WTC11 (cell line): ENCODE measurements at regions not wholly inside any gene's neighbourhood (a gene's known extent, or its start where the extent isn't known, plus 50 kb on each side); places are given as distances from the start of the nearest gene placed in this dataset.

Experiments used
- ATAC-seq: fragments of 200-7000 bp; cut with Tn5 transposase; 2 replicates; pipeline ENCODE4 v1.10.0; 2021; ENCODE audit warnings: mild to moderate bottlenecking, moderate library complexity
- CTCF ChIA-PET: fragments of 300-600 bp; sonication (Branson Sonifier 250); formaldehyde crosslinking; loops from one replicate; lab custom pipeline; 2021; ENCODE audit warnings: antibody characterized with exemption; lab: Charles Lee
- POLR2A ChIA-PET: fragments of 350-600 bp; sonication (Branson Sonifier 250); formaldehyde crosslinking; loops from one replicate; lab custom pipeline; 2021; ENCODE audit warnings: antibody characterized with exemption; lab: Charles Lee
- DNase-seq: peaks from one replicate; pipeline ENCODE4 v3.0.0; 2021; ENCODE audit warnings: low spot score
- H3K27ac Mint-ChIP-seq: 2 replicates; pipeline ENCODE4 v1.8.0; 2021; ENCODE audit warnings: mixed read lengths
- H3K27me3 Mint-ChIP-seq: 2 replicates; pipeline ENCODE4 v1.8.0; 2021; ENCODE audit warnings: low read depth, mild to moderate bottlenecking, moderate library complexity, mixed read lengths
- H3K36me3 Mint-ChIP-seq: 2 replicates; pipeline ENCODE4 v1.8.0; 2021; ENCODE audit warnings: mixed read lengths
- H3K4me1 Mint-ChIP-seq: 2 replicates; pipeline ENCODE4 v1.8.0; 2022; ENCODE audit warnings: mixed read lengths
- H3K4me3 Mint-ChIP-seq: 2 replicates; pipeline ENCODE4 v1.8.0; 2021; ENCODE audit warnings: mild to moderate bottlenecking, moderate library complexity, mixed read lengths
- H3K9me3 Mint-ChIP-seq: 2 replicates; pipeline ENCODE4 v1.8.0; 2021; ENCODE audit warnings: mixed read lengths
- CBFB ChIP-seq: sonication (generic); formaldehyde crosslinking; IDR thresholded peaks from 2 replicates; pipeline ENCODE4 v1.8.1; 2022; ENCODE audit warnings: mild to moderate bottlenecking, low read depth, missing genetic modification reagents
- CREB1 ChIP-seq: sonication (generic); formaldehyde crosslinking; IDR thresholded peaks from 2 replicates; pipeline ENCODE4 v1.8.0; 2023; ENCODE audit warnings: mild to moderate bottlenecking, missing genetic modification reagents
- CTCF ChIP-seq: fragments of 200-600 bp; IDR thresholded peaks from 2 replicates; pipeline ENCODE4 v1.8.0; 2022; ENCODE audit warnings: antibody characterized with exemption
- E2F1 ChIP-seq: sonication (generic); formaldehyde crosslinking; IDR thresholded peaks from 2 replicates; pipeline ENCODE4 v1.8.0; 2022; ENCODE audit warnings: mild to moderate bottlenecking, missing genetic modification reagents
- E2F5 ChIP-seq: sonication (generic); formaldehyde crosslinking; IDR thresholded peaks from 2 replicates; pipeline ENCODE4 v1.8.1; 2022; ENCODE audit warnings: mild to moderate bottlenecking, moderate library complexity, missing genetic modification reagents
- ELF4 ChIP-seq: sonication (generic); formaldehyde crosslinking; IDR thresholded peaks from 2 replicates; pipeline ENCODE4 v1.8.1; 2022; ENCODE audit warnings: low read depth, mild to moderate bottlenecking, moderate library complexity, missing genetic modification reagents
- ERG ChIP-seq: fragments of 250-450 bp; sonication (Bioruptor Pico); IDR thresholded peaks from 2 replicates; pipeline ENCODE4 v1.8.0; 2021; ENCODE audit warnings: mild to moderate bottlenecking
- FOXJ3 ChIP-seq: sonication (generic); formaldehyde crosslinking; IDR thresholded peaks from 2 replicates; pipeline ENCODE4 v1.9.0; 2021; ENCODE audit warnings: missing genetic modification reagents, mild to moderate bottlenecking, borderline replicate concordance
- FOXP1 ChIP-seq: sonication (generic); formaldehyde crosslinking; IDR thresholded peaks from 2 replicates; pipeline ENCODE4 v1.8.0; 2022; ENCODE audit warnings: missing genetic modification reagents, mild to moderate bottlenecking, moderate library complexity, borderline replicate concordance
- GTF2I ChIP-seq: fragments of 250-450 bp; sonication (Bioruptor Pico); conservative IDR thresholded peaks from 2 replicates; pipeline ENCODE4 v1.4.0; 2021; ENCODE audit warnings: mild to moderate bottlenecking
- JAZF1 ChIP-seq: fragments of 250-450 bp; sonication (Bioruptor Pico); IDR thresholded peaks from 2 replicates; pipeline ENCODE4 v1.9.0; 2021; ENCODE audit warnings: moderate library complexity, mild to moderate bottlenecking, inconsistent platforms
- JUN ChIP-seq: sonication (generic); formaldehyde crosslinking; IDR thresholded peaks from 2 replicates; pipeline ENCODE4 v1.8.0; 2023; ENCODE audit warnings: mild to moderate bottlenecking, missing genetic modification reagents
- KAT7 ChIP-seq: sonication (generic); formaldehyde crosslinking; IDR thresholded peaks from 2 replicates; pipeline ENCODE4 v1.8.1; 2023; ENCODE audit warnings: missing genetic modification reagents, mild to moderate bottlenecking, borderline replicate concordance
- MAX ChIP-seq: sonication (generic); formaldehyde crosslinking; IDR thresholded peaks from 2 replicates; pipeline ENCODE4 v1.8.0; 2022; ENCODE audit warnings: mild to moderate bottlenecking, missing genetic modification reagents
- MLX ChIP-seq: sonication (generic); formaldehyde crosslinking; IDR thresholded peaks from 2 replicates; pipeline ENCODE4 v1.8.1; 2023; ENCODE audit warnings: mild to moderate bottlenecking, missing genetic modification reagents, moderate library complexity
- NR1H2 ChIP-seq: sonication (generic); formaldehyde crosslinking; IDR thresholded peaks from 2 replicates; pipeline ENCODE4 v1.9.0; 2021; ENCODE audit warnings: mild to moderate bottlenecking, moderate library complexity, missing genetic modification reagents
- NR2C2 ChIP-seq: sonication (generic); formaldehyde crosslinking; IDR thresholded peaks from 2 replicates; pipeline ENCODE4 v1.8.0; 2022; ENCODE audit warnings: mild to moderate bottlenecking, missing genetic modification reagents
- NR3C1 ChIP-seq: sonication (generic); formaldehyde crosslinking; conservative IDR thresholded peaks from 2 replicates; pipeline ENCODE4 v1.8.1; 2023; ENCODE audit warnings: low read depth, mild to moderate bottlenecking, missing genetic modification reagents
- PRRX2 ChIP-seq: fragments of 250-450 bp; sonication (Bioruptor Pico); IDR thresholded peaks from 2 replicates; pipeline ENCODE4 v1.8.0; 2021; ENCODE audit warnings: mild to moderate bottlenecking
- SOX15 ChIP-seq: fragments of 250-450 bp; sonication (Bioruptor Pico); IDR thresholded peaks from 2 replicates; pipeline ENCODE4 v1.9.0; 2021; ENCODE audit warnings: mild to moderate bottlenecking
- SP1 ChIP-seq: sonication (generic); formaldehyde crosslinking; conservative IDR thresholded peaks from 2 replicates; pipeline ENCODE4 v1.8.1; 2022; ENCODE audit warnings: missing genetic modification reagents
- USF1 ChIP-seq: sonication (generic); formaldehyde crosslinking; IDR thresholded peaks from 2 replicates; pipeline ENCODE4 v1.8.0; 2022; ENCODE audit warnings: mild to moderate bottlenecking, missing genetic modification reagents
- ZBTB21 ChIP-seq: sonication (generic); formaldehyde crosslinking; IDR thresholded peaks from 2 replicates; pipeline ENCODE4 v1.8.1; 2023; ENCODE audit warnings: mild to moderate bottlenecking, missing genetic modification reagents, borderline replicate concordance
- ZNF121 ChIP-seq: sonication (generic); formaldehyde crosslinking; IDR thresholded peaks from 2 replicates; pipeline ENCODE4 v1.8.0; 2023; ENCODE audit warnings: missing genetic modification reagents
- ZNF138 ChIP-seq: sonication (generic); formaldehyde crosslinking; conservative IDR thresholded peaks from 2 replicates; pipeline ENCODE4 v1.8.1; 2022; ENCODE audit warnings: mild to moderate bottlenecking, moderate library complexity, missing genetic modification reagents
- ZNF219 ChIP-seq: sonication (generic); formaldehyde crosslinking; IDR thresholded peaks from 2 replicates; pipeline ENCODE4 v1.8.0; 2023; ENCODE audit warnings: missing genetic modification reagents, mild to moderate bottlenecking, borderline replicate concordance
- ZNF232 ChIP-seq: sonication (generic); formaldehyde crosslinking; IDR thresholded peaks from 2 replicates; pipeline ENCODE4 v1.8.0; 2022; ENCODE audit warnings: mild to moderate bottlenecking, missing genetic modification reagents
- ZNF263 ChIP-seq: sonication (generic); formaldehyde crosslinking; IDR thresholded peaks from 2 replicates; pipeline ENCODE4 v1.8.1; 2022; ENCODE audit warnings: low read depth, mild to moderate bottlenecking, moderate library complexity, missing genetic modification reagents
- ZNF317 ChIP-seq: sonication (generic); formaldehyde crosslinking; IDR thresholded peaks from 2 replicates; pipeline ENCODE4 v1.8.1; 2023; ENCODE audit warnings: low read depth, mild to moderate bottlenecking, moderate library complexity, missing genetic modification reagents, borderline replicate concordance
- ZNF423 ChIP-seq: fragments of 250-450 bp; sonication (Bioruptor Pico); IDR thresholded peaks from 2 replicates; pipeline ENCODE4 v2.1.2; 2022; ENCODE audit warnings: mild to moderate bottlenecking, moderate library complexity
- ZNF512 ChIP-seq: sonication (generic); formaldehyde crosslinking; IDR thresholded peaks from 2 replicates; pipeline ENCODE4 v1.8.1; 2022; ENCODE audit warnings: missing genetic modification reagents, borderline replicate concordance

- no peak overlapping the region for H3K27ac Mint-ChIP-seq
- peaks cover 29% of the 10 kb centered on the region for H3K4me1 Mint-ChIP-seq
- H3K9me3 Mint-ChIP-seq: peaks cover 6% of the 10 kb centered on the region
- no peak overlapping the region for H3K4me3 Mint-ChIP-seq
- CTCF ChIA-PET: no interaction called here
- no peak for ATAC-seq
- TF ChIP-seq NR3C1 (CRISPR knock-in tag): no peak
- no peak for TF ChIP-seq E2F5 (CRISPR knock-in tag)
- TF ChIP-seq CTCF: no peak
- no peak for TF ChIP-seq JUN (CRISPR knock-in tag)
- no peak for TF ChIP-seq ELF4
- no peak for TF ChIP-seq MLX
- TF ChIP-seq ZNF121 (CRISPR knock-in tag): no peak
- TF ChIP-seq ZNF219 (CRISPR knock-in tag): no peak
- no peak for TF ChIP-seq ZNF232
- no peak for TF ChIP-seq JAZF1 (CRISPR knock-in tag)
- TF ChIP-seq GTF2I (CRISPR knock-in tag): no peak
- no peak for TF ChIP-seq ZBTB21 (CRISPR knock-in tag)
- TF ChIP-seq E2F1 (CRISPR knock-in tag): no peak
- H3K27me3 Mint-ChIP-seq: no peaks in the 10 kb centered on the region
- POLR2A ChIA-PET: no interaction called here
- peaks cover 8% of the 10 kb centered on the region for H3K36me3 Mint-ChIP-seq
- DNase-seq: no peak
These were observed 247.4 kb downstream of the CYLC2 start for GRCh38 chr9:103242486-103242885.

GRCh38 chr9:103243553-103243952 lies 248.4 kb downstream of the CYLC2 start:
- CTCF ChIA-PET: no interaction called here
- H3K9me3 Mint-ChIP-seq: peaks cover 6% of the 10 kb centered on the region
- DNase-seq (no peak), ATAC-seq (no peak)
- H3K4me3 Mint-ChIP-seq: no peak overlapping the region
- POLR2A ChIA-PET: no interaction called here
- peaks cover 5% of the 10 kb centered on the region for H3K36me3 Mint-ChIP-seq
- H3K27ac Mint-ChIP-seq: no peak overlapping the region
- peaks cover 26% of the 10 kb centered on the region for H3K4me1 Mint-ChIP-seq
- H3K27me3 Mint-ChIP-seq: no peaks in the 10 kb centered on the region
- no peak for TF ChIP-seq ZNF317
- no peak for TF ChIP-seq SOX15 (CRISPR knock-in tag)
- TF ChIP-seq NR2C2: no peak
- no peak for TF ChIP-seq ZNF263
- TF ChIP-seq ZNF512: no peak
- TF ChIP-seq CBFB (CRISPR knock-in tag): no peak
- TF ChIP-seq FOXJ3: no peak
- TF ChIP-seq NR1H2: no peak
- no peak for TF ChIP-seq FOXP1 (CRISPR knock-in tag)
- TF ChIP-seq MAX (CRISPR knock-in tag): no peak
- no peak for TF ChIP-seq PRRX2
- no peak for TF ChIP-seq ERG (CRISPR knock-in tag)
- no peak for TF ChIP-seq ZNF423
- no peak for TF ChIP-seq SP1
- TF ChIP-seq CREB1 (CRISPR knock-in tag): no peak
- no peak for TF ChIP-seq KAT7 (CRISPR knock-in tag)
- TF ChIP-seq JUN (CRISPR knock-in tag): no peak
- TF ChIP-seq ZNF138 (CRISPR knock-in tag): no peak
- no peak for TF ChIP-seq USF1
